Stimulated activated effector memory CD8-positive, alpha-beta T cell treated with anti-CD3 and anti-CD28 coated beads, Interleukin-12 subunit alpha, Interleukin-12 subunit beta, amount 100 ng/mL, for 72 hours (primary cell): ENCODE measurements at regions not wholly inside any gene's neighbourhood (a gene's known extent, or its start where the extent isn't known, plus 50 kb on each side); places are given as distances from the start of the nearest gene placed in this dataset.
"Not testable (repeated sequence)": the region's sequence is repeated elsewhere in the genome, so short reads cannot be mapped to it uniquely, and the experiment has no call there.

ENCODE experiments used
- ATAC-seq: fragments of 150-1000 bp; cut with Tn5 transposase; 2 replicates; pipeline ENCODE4 v1.10.0; 2021
- DNase-seq, 2 donors: peaks; one replicate each; pipeline ENCODE4 v3.0.0; 2021 to 2022; ENCODE audit warnings: low spot score in 2 of 2
- H3K27ac Mint-ChIP-seq: one replicate; pipeline ENCODE4 v1.8.0; 2022; ENCODE audit warnings: mild to moderate bottlenecking, mixed read lengths
- H3K36me3 Mint-ChIP-seq: one replicate; pipeline ENCODE4 v1.8.0; 2022; ENCODE audit warnings: mild to moderate bottlenecking, mixed read lengths
- H3K4me1 Mint-ChIP-seq: one replicate; pipeline ENCODE4 v1.8.0; 2022; ENCODE audit warnings: mixed read lengths
- H3K4me3 Mint-ChIP-seq: one replicate; pipeline ENCODE4 v1.8.0; 2022; ENCODE audit warnings: mild to moderate bottlenecking, mixed read lengths
- H3K9me3 Mint-ChIP-seq: one replicate; pipeline ENCODE4 v1.8.0; 2022; ENCODE audit warnings: mixed read lengths

- no peak overlapping the region for H3K4me3 Mint-ChIP-seq
- no peak overlapping the region for H3K27ac Mint-ChIP-seq
- H3K4me1 Mint-ChIP-seq: no peaks in the 10 kb centered on the region
- no peak for DNase-seq
- peaks cover 9% of the 10 kb centered on the region for H3K9me3 Mint-ChIP-seq
- H3K36me3 Mint-ChIP-seq: no peaks in the 10 kb centered on the region
- ATAC-seq: no peak
Observed at GRCh38 chr4:34485252-34485651, 1759.1 kb downstream of the ARAP2 start.

- H3K36me3 Mint-ChIP-seq: no peaks in the 10 kb centered on the region
- H3K9me3 Mint-ChIP-seq: peaks cover 9% of the 10 kb centered on the region
- H3K27ac Mint-ChIP-seq: no peak overlapping the region
- DNase-seq (no peak), ATAC-seq (no peak)
- H3K4me1 Mint-ChIP-seq: no peaks in the 10 kb centered on the region
- H3K4me3 Mint-ChIP-seq: no peak overlapping the region
Observed at GRCh38 chr4:34486461-34487363, 1757.6 kb downstream of the ARAP2 start.

GRCh38 chr4:34492414-34492813, 1751.9 kb downstream of the ARAP2 start:
- ATAC-seq (no peak), DNase-seq (no peak)
- Mint-ChIP-seq H3K36me3 (no peaks in the 10 kb centered on the region), H3K4me1 (no peaks in the 10 kb centered on the region), H3K9me3 (peaks cover 21% of the 10 kb centered on the region), H3K27ac (no peak overlapping the region), H3K4me3 (no peak overlapping the region)

GRCh38 chr4:34502086-34502485, 1742.2 kb downstream of the ARAP2 start:
- no peaks in the 10 kb centered on the region for H3K4me1 Mint-ChIP-seq
- no peak overlapping the region for H3K27ac Mint-ChIP-seq
- H3K36me3 Mint-ChIP-seq: no peaks in the 10 kb centered on the region
- DNase-seq: no peak
- no peak for ATAC-seq
- no peak overlapping the region for H3K4me3 Mint-ChIP-seq
- peaks cover 10% of the 10 kb centered on the region for H3K9me3 Mint-ChIP-seq

- H3K4me3 Mint-ChIP-seq, H3K4me1 Mint-ChIP-seq, H3K36me3 Mint-ChIP-seq, ATAC-seq, H3K27ac Mint-ChIP-seq, DNase-seq, H3K9me3 Mint-ChIP-seq: not testable (repeated sequence)
Observed at GRCh38 chr4:34504731-34505130, 1739.6 kb downstream of the ARAP2 start.

GRCh38 chr4:34506511-34507092, 1737.7 kb downstream of the ARAP2 start:
- not testable (repeated sequence) for H3K4me1 Mint-ChIP-seq, DNase-seq, H3K27ac Mint-ChIP-seq, H3K4me3 Mint-ChIP-seq, H3K36me3 Mint-ChIP-seq, ATAC-seq, H3K9me3 Mint-ChIP-seq

GRCh38 chr4:34512616-34513015, 1731.7 kb downstream of the ARAP2 start:
- H3K36me3 Mint-ChIP-seq: no peaks in the 10 kb centered on the region
- no peak overlapping the region for H3K4me3 Mint-ChIP-seq
- DNase-seq (no peak), ATAC-seq (no peak)
- no peaks in the 10 kb centered on the region for H3K4me1 Mint-ChIP-seq
- peaks cover 23% of the 10 kb centered on the region for H3K9me3 Mint-ChIP-seq
- no peak overlapping the region for H3K27ac Mint-ChIP-seq

GRCh38 chr4:34516524-34516923, 1727.8 kb downstream of the ARAP2 start:
- Mint-ChIP-seq H3K4me1 (no peaks in the 10 kb centered on the region), H3K36me3 (no peaks in the 10 kb centered on the region), H3K4me3 (no peak overlapping the region), H3K9me3 (peaks cover 26% of the 10 kb centered on the region), H3K27ac (no peak overlapping the region)
- DNase-seq (no peak), ATAC-seq (no peak)

GRCh38 chr4:34534916-34535315, 1709.4 kb downstream of the ARAP2 start:
- no peaks in the 10 kb centered on the region for H3K4me1 Mint-ChIP-seq
- H3K9me3 Mint-ChIP-seq: peaks cover 3% of the 10 kb centered on the region
- no peaks in the 10 kb centered on the region for H3K36me3 Mint-ChIP-seq
- DNase-seq: no peak
- no peak overlapping the region for H3K27ac Mint-ChIP-seq
- ATAC-seq: no peak
- no peak overlapping the region for H3K4me3 Mint-ChIP-seq

- H3K27ac Mint-ChIP-seq: no peak overlapping the region
- H3K36me3 Mint-ChIP-seq: no peaks in the 10 kb centered on the region
- H3K4me3 Mint-ChIP-seq: no peak overlapping the region
- H3K4me1 Mint-ChIP-seq: no peaks in the 10 kb centered on the region
- no peak for ATAC-seq
- DNase-seq: no peak
- H3K9me3 Mint-ChIP-seq: peaks cover 7% of the 10 kb centered on the region
Observed at GRCh38 chr4:34566091-34566490, 1678.2 kb downstream of the ARAP2 start.

- Mint-ChIP-seq H3K4me3 (no peak overlapping the region), H3K4me1 (no peaks in the 10 kb centered on the region), H3K9me3 (peaks cover 17% of the 10 kb centered on the region), H3K27ac (no peak overlapping the region), H3K36me3 (no peaks in the 10 kb centered on the region)
- ATAC-seq (no peak), DNase-seq (no peak)
Observed at GRCh38 chr4:34572026-34572425, 1672.3 kb downstream of the ARAP2 start.

GRCh38 chr4:34615315-34615714, 1629.0 kb downstream of the ARAP2 start:
- Mint-ChIP-seq H3K36me3 (no peaks in the 10 kb centered on the region), H3K4me3 (no peak overlapping the region), H3K9me3 (no peaks in the 10 kb centered on the region), H3K27ac (no peak overlapping the region), H3K4me1 (no peaks in the 10 kb centered on the region)
- DNase-seq (no peak), ATAC-seq (no peak)

- DNase-seq (no peak), ATAC-seq (no peak)
- no peaks in the 10 kb centered on the region for H3K36me3 Mint-ChIP-seq
- peaks cover 2% of the 10 kb centered on the region for H3K9me3 Mint-ChIP-seq
- no peaks in the 10 kb centered on the region for H3K4me1 Mint-ChIP-seq
- no peak overlapping the region for H3K4me3 Mint-ChIP-seq
- no peak overlapping the region for H3K27ac Mint-ChIP-seq
Observed at GRCh38 chr4:34619531-34620162, 1624.7 kb downstream of the ARAP2 start.

GRCh38 chr4:34628471-34628870, 1615.8 kb downstream of the ARAP2 start:
- no peak overlapping the region for H3K27ac Mint-ChIP-seq
- ATAC-seq: no peak
- H3K4me1 Mint-ChIP-seq: no peaks in the 10 kb centered on the region
- H3K36me3 Mint-ChIP-seq: no peaks in the 10 kb centered on the region
- no peak overlapping the region for H3K4me3 Mint-ChIP-seq
- peaks cover 13% of the 10 kb centered on the region for H3K9me3 Mint-ChIP-seq
- DNase-seq: no peak

GRCh38 chr4:34629451-34629850, 1614.9 kb downstream of the ARAP2 start:
- ATAC-seq (no peak), DNase-seq (no peak)
- Mint-ChIP-seq H3K27ac (no peak overlapping the region), H3K4me1 (no peaks in the 10 kb centered on the region), H3K9me3 (peaks cover 13% of the 10 kb centered on the region), H3K4me3 (no peak overlapping the region), H3K36me3 (no peaks in the 10 kb centered on the region)

GRCh38 chr4:34633241-34633640, 1611.1 kb downstream of the ARAP2 start:
- H3K4me1 Mint-ChIP-seq: no peaks in the 10 kb centered on the region
- H3K4me3 Mint-ChIP-seq: no peak overlapping the region
- peaks cover 9% of the 10 kb centered on the region for H3K9me3 Mint-ChIP-seq
- no peaks in the 10 kb centered on the region for H3K36me3 Mint-ChIP-seq
- no peak overlapping the region for H3K27ac Mint-ChIP-seq
- no peak for ATAC-seq
- DNase-seq: no peak
